Hypothalamus (tissue), 51 donors: ENCODE measurements at regions not wholly inside any gene's neighbourhood (a gene's known extent, or its start where the extent isn't known, plus 50 kb on each side); places are given as distances from the start of the nearest gene placed in this dataset.
"Not testable (repeated sequence)": the region's sequence is repeated elsewhere in the genome, so short reads cannot be mapped to it uniquely, and the experiment has no call there.

Experiments used
- DNase-seq, 51 donors: peaks; one replicate each; lab custom pipeline; 2025; lab: John Stamatoyannopoulos, UW

- no peak for DNase-seq
Measured at GRCh38 chr4:66855956-66856355, 689.3 kb downstream of the CENPC start.

- no peak for DNase-seq
Measured at GRCh38 chr4:66853845-66854244, 691.5 kb downstream of the CENPC start.

- DNase-seq, result no peak
Measured at GRCh38 chr4:66852843-66853242, 692.5 kb downstream of the CENPC start.

- DNase-seq, result no peak
Measured at GRCh38 chr4:66849596-66849995, 695.7 kb downstream of the CENPC start.

GRCh38 chr4:66842724-66843088 is 702.6 kb downstream of the CENPC start:
- no peak for DNase-seq

GRCh38 chr4:66842026-66842723 is 703.1 kb downstream of the CENPC start:
- no peak for DNase-seq

- no peak for DNase-seq
Measured at GRCh38 chr4:66840178-66840577, 705.1 kb downstream of the CENPC start.

GRCh38 chr4:66837279-66837922 is 707.9 kb downstream of the CENPC start:
- no peak for DNase-seq

GRCh38 chr4:66829310-66829709 is 716.0 kb downstream of the CENPC start:
- no peak for DNase-seq

GRCh38 chr4:66820681-66821080 is 724.6 kb downstream of the CENPC start:
- no peak for DNase-seq

GRCh38 chr4:66814277-66814676 is 731.0 kb downstream of the CENPC start:
- DNase-seq, result no peak

GRCh38 chr4:66805582-66805981 is 739.7 kb downstream of the CENPC start:
- no peak for DNase-seq

- no peak for DNase-seq
Measured at GRCh38 chr4:66804979-66805378, 740.3 kb downstream of the CENPC start.

GRCh38 chr4:66797608-66798007 is 747.7 kb downstream of the CENPC start:
- DNase-seq, result no peak

- no peak for DNase-seq
Measured at GRCh38 chr4:66795724-66796123, 749.6 kb downstream of the CENPC start.

- no peak for DNase-seq
Measured at GRCh38 chr4:66794390-66795034, 750.8 kb downstream of the CENPC start.

- DNase-seq, result no peak
Measured at GRCh38 chr4:66791686-66792085, 753.6 kb downstream of the CENPC start.

GRCh38 chr4:66785479-66785878 is 759.8 kb downstream of the CENPC start:
- DNase-seq, result no peak

GRCh38 chr4:66782751-66783150 is 762.6 kb downstream of the CENPC start:
- DNase-seq, result not testable (repeated sequence)

GRCh38 chr4:66777097-66777496 is 768.2 kb downstream of the CENPC start:
- DNase-seq, result no peak

GRCh38 chr4:66769441-66769840 is 775.9 kb downstream of the CENPC start:
- DNase-seq, result no peak

GRCh38 chr4:66767442-66767841 is 777.9 kb downstream of the CENPC start:
- no peak for DNase-seq
